Upper lobe of right lung (tissue), 1 donor: ENCODE measurements at regions not wholly inside any gene's neighbourhood (a gene's known extent, or its start where the extent isn't known, plus 50 kb on each side); places are given as distances from the start of the nearest gene placed in this dataset.

Source experiments
- ATAC-seq: fragments of 200-7000 bp; cut with Tn5 transposase; one replicate; pipeline ENCODE4 v1.9.1; 2020; ENCODE audit warnings: mild to moderate bottlenecking, moderate library complexity
- DNase-seq: peaks from one replicate; pipeline ENCODE4 v3.0.0-alpha.2; 2020
- H3K27ac ChIP-seq: fragments of 200-600 bp; one replicate; pipeline ENCODE4 v1.8.0; 2022
- H3K27me3 ChIP-seq: fragments of 200-600 bp; one replicate; pipeline ENCODE4 v1.8.0; 2022; ENCODE audit warnings: mild to moderate bottlenecking
- H3K36me3 ChIP-seq: fragments of 200-600 bp; one replicate; pipeline ENCODE4 v1.8.0; 2022
- H3K4me1 ChIP-seq: fragments of 200-600 bp; one replicate; pipeline ENCODE4 v1.8.0; 2022
- H3K4me3 ChIP-seq: fragments of 200-600 bp; one replicate; pipeline ENCODE4 v1.8.0; 2022; ENCODE audit warnings: mild to moderate bottlenecking
- H3K9me3 ChIP-seq: fragments of 200-600 bp; one replicate; pipeline ENCODE4 v1.8.0; 2022
- intact Hi-C: fragments of 100-400 bp; cut with DNase I; formaldehyde crosslinking; loops from one replicate; pipeline ENCODE4 v1.11.0; 2022
- TF ChIP-seq, protein P1 (sequence below): fragments of 200-600 bp; IDR thresholded peaks from one replicate; pipeline ENCODE4 v1.8.0; 2022; ENCODE audit warnings: antibody characterized with exemption
- donor health status: DM: no; HTN: yes; CAD: no; lungs with severe emphysema.

DNA sequence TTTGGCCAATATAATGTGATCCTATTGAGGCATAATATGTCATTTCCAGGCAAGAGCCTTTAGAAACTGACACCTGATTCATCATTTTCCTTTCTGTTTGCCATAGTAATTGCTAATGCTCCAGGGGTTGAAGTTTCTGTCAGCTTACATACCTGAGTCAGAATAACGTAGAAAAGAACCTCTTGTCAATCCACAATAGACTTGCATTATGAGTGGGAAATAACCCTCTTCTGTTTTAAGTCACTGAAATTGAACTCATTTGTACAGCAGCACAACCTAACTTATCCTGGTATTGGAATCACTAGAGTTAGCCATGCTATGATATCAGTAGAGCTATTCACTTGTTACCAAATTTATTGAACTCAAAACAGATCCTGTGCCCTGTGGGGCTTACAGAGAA, 101.7 kb upstream of the TP63 start:
- DNase-seq, result no peak
- no peaks in the 10 kb centered on the region for H3K27me3 ChIP-seq
- no peaks in the 10 kb centered on the region for H3K9me3 ChIP-seq
- H3K4me3 ChIP-seq, result no peak overlapping the region
- no peak overlapping the region for H3K27ac ChIP-seq
- no peaks in the 10 kb centered on the region for H3K4me1 ChIP-seq
- ATAC-seq, result no peak
- TF ChIP-seq, protein P1, sequence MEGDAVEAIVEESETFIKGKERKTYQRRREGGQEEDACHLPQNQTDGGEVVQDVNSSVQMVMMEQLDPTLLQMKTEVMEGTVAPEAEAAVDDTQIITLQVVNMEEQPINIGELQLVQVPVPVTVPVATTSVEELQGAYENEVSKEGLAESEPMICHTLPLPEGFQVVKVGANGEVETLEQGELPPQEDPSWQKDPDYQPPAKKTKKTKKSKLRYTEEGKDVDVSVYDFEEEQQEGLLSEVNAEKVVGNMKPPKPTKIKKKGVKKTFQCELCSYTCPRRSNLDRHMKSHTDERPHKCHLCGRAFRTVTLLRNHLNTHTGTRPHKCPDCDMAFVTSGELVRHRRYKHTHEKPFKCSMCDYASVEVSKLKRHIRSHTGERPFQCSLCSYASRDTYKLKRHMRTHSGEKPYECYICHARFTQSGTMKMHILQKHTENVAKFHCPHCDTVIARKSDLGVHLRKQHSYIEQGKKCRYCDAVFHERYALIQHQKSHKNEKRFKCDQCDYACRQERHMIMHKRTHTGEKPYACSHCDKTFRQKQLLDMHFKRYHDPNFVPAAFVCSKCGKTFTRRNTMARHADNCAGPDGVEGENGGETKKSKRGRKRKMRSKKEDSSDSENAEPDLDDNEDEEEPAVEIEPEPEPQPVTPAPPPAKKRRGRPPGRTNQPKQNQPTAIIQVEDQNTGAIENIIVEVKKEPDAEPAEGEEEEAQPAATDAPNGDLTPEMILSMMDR, result no peak
- H3K36me3 ChIP-seq, result no peaks in the 10 kb centered on the region
- intact Hi-C loops, result no loop called here

- DNase-seq (no peak), ATAC-seq (no peak)
- H3K27ac ChIP-seq, result no peak overlapping the region
- H3K36me3 ChIP-seq, result no peaks in the 10 kb centered on the region
- H3K9me3 ChIP-seq, result no peaks in the 10 kb centered on the region
- intact Hi-C loops, result no loop called here
- H3K4me1 ChIP-seq, result no peaks in the 10 kb centered on the region
- no peaks in the 10 kb centered on the region for H3K27me3 ChIP-seq
- TF ChIP-seq, protein P1, result no peak
- no peak overlapping the region for H3K4me3 ChIP-seq
These were observed 101.2 kb upstream of the TP63 start for GRCh38 chr3:189529889-189530471.

GRCh38 chr3:189530822-189531221, 100.4 kb upstream of the TP63 start:
- ATAC-seq (no peak), DNase-seq (no peak)

DNA sequence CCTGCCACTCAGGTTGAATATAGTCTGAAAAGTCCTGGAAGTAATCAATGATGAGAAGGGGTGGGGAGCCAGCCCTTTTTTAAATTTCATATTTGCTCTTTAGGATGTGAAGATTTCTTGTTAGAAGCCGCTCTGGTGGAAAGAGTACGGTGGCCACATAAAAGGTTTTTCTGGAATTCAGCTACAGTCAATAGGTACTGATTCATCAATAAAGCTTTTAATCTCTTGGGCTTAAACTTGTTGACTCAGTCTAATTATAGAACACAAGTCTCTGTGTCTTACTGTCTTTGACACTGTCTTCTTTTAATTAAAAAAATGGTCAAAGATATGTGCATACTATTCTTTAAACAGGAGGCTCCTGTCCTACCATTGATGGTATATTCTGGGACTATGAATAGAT, 99.9 kb upstream of the TP63 start:
- Histone ChIP-seq H3K27ac (no peak overlapping the region), H3K4me3 (no peak overlapping the region), H3K36me3 (no peaks in the 10 kb centered on the region), H3K27me3 (no peaks in the 10 kb centered on the region), H3K9me3 (no peaks in the 10 kb centered on the region), H3K4me1 (no peaks in the 10 kb centered on the region)
- intact Hi-C loops, result no loop called here
- ATAC-seq (no peak), DNase-seq (no peak)
- TF ChIP-seq, protein P1, result no peak

More at GRCh38 chr3:189530822-189531221, 100.4 kb upstream of the TP63 start:
- H3K27me3 ChIP-seq, result no peaks in the 10 kb centered on the region
- no peaks in the 10 kb centered on the region for H3K9me3 ChIP-seq
- H3K4me1 ChIP-seq, result no peaks in the 10 kb centered on the region
- intact Hi-C loops, result no loop called here
- TF ChIP-seq, protein P1, result no peak
- H3K4me3 ChIP-seq, result no peak overlapping the region
- no peaks in the 10 kb centered on the region for H3K36me3 ChIP-seq
- no peak overlapping the region for H3K27ac ChIP-seq

DNA sequence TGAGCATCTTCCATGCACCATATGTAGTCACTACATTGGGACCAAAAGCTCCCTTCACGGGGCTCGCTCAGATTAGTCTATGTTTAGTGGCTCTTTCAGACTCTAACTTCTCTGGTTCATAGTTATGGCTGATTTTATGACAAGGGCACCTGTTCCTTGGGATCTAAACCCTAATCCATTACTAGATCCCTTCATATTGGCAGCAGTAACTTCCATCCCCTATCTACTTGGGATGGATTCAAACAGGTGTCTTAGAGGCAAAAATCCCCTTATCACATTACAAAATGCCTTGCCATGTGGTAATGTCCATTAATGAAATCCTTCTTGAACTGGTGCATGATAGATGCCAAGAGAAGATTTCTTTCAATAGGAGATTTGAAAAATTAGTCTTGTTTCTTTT, 96.7 kb upstream of the TP63 start:
- Histone ChIP-seq H3K36me3 (no peaks in the 10 kb centered on the region), H3K27me3 (no peaks in the 10 kb centered on the region), H3K27ac (no peak overlapping the region), H3K4me3 (no peak overlapping the region), H3K9me3 (no peaks in the 10 kb centered on the region), H3K4me1 (no peaks in the 10 kb centered on the region)
- TF ChIP-seq, protein P1, result no peak
- no peak for ATAC-seq
- no peak for DNase-seq
- intact Hi-C loops, result no loop called here

DNA sequence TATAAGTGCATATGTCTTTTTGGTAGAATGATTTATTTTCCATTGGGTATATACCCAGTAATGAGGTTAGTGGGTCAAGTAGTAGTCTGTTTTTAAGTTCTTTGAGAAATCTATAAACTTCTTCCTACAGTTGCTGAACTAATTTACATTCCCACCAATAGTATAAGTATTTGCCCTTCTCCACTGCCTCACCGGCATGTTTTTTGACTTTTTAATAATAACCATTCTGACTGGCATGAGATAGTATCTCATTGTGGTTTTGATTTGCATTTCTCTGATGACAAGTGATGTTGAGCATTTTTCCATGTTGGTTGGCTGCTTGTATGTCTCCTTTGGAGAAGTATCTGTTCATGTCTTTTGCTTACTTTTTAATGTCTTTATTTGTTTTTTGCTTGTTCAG, 94.1 kb upstream of the TP63 start:
- intact Hi-C loops, result no loop called here
- Histone ChIP-seq H3K27me3 (no peaks in the 10 kb centered on the region), H3K27ac (no peak overlapping the region), H3K4me1 (no peaks in the 10 kb centered on the region), H3K9me3 (no peaks in the 10 kb centered on the region), H3K4me3 (no peak overlapping the region), H3K36me3 (no peaks in the 10 kb centered on the region)
- ATAC-seq (no peak), DNase-seq (no peak)
- TF ChIP-seq, protein P1, result no peak
